GM18870 (cell line): ENCODE measurements at regions not wholly inside any gene's neighbourhood (a gene's known extent, or its start where the extent isn't known, plus 50 kb on each side); places are given as distances from the start of the nearest gene placed in this dataset.
"Not testable (repeated sequence)": the region's sequence is repeated elsewhere in the genome, so short reads cannot be mapped to it uniquely, and the experiment has no call there.

Source experiments
- ATAC-seq: cut with Tn5 transposase; IDR thresholded peaks from one replicate; pipeline ENCODE4 v1.9.1; 2021; ENCODE audit warnings: moderate library complexity; ENCODE audit not compliant: unreplicated experiment

GRCh38 chr4:162945713-162946112 lies 221.0 kb downstream of the NAF1 start:
- ATAC-seq: no peak

GRCh38 chr4:162943263-162943662 lies 223.4 kb downstream of the NAF1 start:
- no peak for ATAC-seq

- no peak for ATAC-seq
These were observed 227.8 kb downstream of the NAF1 start for GRCh38 chr4:162938738-162939485.

GRCh38 chr4:162935214-162935613 lies 231.5 kb downstream of the NAF1 start:
- ATAC-seq: no peak

- ATAC-seq: no peak
These were observed 235.4 kb downstream of the NAF1 start for GRCh38 chr4:162931286-162931685.

GRCh38 chr4:162921178-162921785 lies 245.4 kb downstream of the NAF1 start:
- no peak for ATAC-seq

DNA sequence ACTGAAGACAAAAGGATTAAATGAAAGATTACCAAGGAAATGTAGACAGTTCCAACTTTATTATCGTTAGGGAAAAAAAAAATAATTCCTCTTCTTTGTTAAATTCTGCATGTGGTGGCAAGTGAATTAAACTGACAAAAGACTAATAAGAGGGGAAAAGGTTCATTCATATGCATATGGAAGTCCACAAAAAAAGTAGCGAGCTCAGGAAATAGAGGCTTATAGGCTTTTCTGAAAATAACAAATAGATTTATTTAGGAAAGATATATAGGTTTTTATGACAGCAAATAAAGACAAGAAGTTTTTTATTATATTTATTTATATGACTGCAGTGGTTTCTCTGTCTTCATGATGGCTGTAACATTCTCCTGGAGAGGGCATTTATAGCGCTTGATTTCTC lies 246.0 kb downstream of the NAF1 start:
- ATAC-seq: no peak

GRCh38 chr4:162912482-162912881 lies 254.2 kb downstream of the NAF1 start:
- no peak for ATAC-seq

DNA sequence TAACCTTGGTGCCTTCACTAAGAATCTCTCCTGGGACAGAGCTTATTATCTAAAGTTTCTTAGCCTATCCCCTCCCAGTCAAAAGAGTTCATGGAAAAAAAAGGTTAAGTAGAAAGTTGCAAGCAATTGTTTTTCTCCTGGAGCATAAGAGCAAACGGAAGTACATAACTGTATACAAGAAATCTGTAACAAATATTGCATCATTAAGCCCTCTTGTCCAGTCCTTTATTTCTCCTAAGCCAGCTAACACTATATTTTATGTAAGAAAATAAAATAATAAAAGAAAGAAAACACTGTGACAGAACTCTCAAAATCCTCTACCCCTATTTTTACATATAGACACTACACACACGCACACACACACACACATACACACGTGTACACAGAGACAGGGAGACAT lies 255.3 kb downstream of the NAF1 start:
- no peak for ATAC-seq

- no peak for ATAC-seq
These were observed 256.7 kb downstream of the NAF1 start for GRCh38 chr4:162909952-162910351.

GRCh38 chr4:162894387-162894786 lies 272.3 kb downstream of the NAF1 start:
- ATAC-seq: no peak

DNA sequence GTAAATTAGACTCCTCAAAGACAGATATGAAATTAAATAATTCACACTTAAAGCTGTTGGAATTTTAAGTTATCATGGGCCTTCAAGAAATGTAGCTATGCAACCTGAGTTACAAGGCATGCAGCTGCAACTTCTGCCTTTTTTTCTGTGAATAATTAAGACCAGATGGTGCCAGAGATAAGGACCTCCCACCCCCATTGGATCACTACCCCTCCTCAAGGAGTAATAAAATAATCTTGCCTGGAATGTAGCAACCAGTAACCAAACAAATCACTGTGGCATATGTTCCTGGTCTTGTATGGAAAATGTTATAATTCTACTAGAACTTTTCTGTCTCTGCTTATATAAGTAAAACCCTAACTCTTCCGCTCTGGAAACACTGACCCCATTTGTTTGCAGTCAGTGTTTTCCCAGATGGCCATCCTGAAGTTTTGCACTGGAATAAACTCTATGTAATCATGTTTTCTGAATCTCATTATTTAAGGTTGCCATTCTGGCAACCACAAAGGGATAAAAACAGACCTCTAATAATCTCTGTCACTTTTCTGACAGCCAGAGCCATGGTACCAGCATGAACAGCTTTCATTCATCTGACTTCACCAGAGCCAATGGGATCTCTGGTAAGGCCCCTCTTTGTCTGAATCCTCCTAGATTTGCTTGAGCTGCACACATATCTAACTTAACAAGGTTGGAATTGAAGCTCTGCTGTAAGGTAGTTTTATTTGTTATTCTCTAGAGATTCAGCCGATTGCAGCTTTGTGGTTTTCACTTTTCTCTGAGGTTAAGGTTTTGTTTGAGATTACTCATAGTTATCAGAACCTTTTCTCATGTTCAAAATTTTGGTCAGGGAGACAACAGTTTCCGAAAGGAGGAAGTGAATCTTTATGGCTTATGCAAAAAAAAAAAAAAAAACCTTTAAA lies 274.6 kb downstream of the NAF1 start:
- peak; percentile 100 for ATAC-seq

- no peak for ATAC-seq
These were observed 288.6 kb downstream of the NAF1 start for GRCh38 chr4:162878096-162878495.

DNA sequence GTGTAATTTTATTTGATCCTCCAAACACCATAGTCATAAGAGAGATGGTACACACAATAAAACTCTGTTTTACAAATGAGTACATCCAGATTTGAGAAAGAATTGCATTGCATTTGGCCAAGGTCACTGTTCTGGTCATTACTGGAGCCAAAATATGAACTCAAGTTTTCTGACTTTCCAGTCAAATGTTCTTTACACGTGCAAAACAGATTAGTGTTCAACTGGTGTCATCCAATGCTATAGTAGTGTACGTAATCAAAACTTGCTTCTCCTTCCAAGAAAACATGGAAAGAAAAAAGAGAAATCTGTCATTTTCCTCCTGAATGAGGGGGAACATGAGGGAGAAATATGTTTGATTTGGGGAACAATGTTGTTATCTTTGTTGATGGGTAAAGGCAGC lies 291.9 kb downstream of the NAF1 start:
- no peak for ATAC-seq

DNA sequence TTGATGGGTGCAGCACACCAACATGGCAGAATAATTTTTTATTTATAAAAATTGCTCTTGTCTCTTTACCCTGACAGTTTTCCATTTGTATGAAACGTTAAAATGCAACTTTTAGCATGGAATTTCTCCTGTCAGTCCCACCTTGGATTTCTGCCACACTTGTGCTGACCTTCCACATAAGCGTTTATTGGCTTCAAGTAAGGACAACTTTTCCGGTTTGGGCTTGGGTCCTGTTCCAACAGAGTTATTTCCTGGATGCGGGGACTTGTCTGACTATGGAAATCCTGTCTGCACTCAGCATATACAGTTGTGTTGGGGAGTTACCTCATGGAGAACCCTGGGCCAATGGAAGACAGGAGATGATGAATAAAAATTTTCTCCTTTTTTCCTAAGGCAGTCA lies 294.7 kb downstream of the NAF1 start:
- ATAC-seq: no peak

DNA sequence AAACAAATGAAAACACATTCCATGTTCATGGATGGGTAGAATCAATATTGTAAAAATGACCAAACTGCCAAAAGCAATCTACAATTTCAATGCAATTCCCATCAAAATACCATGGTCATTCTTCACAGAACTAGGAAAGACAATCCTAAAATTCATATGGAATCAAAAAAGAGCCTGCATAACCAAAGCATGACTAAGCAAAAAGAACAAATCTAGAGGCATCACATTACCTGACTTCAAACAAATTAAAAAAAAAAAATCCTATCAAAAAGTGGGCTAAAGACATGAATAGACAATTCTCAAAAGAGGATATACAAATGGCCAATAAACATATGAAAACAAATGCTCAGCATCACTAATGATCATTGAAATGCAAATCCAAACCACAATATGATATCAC lies 297.5 kb downstream of the NAF1 start:
- no peak for ATAC-seq

GRCh38 chr4:162866565-162866964 lies 300.1 kb downstream of the NAF1 start:
- no peak for ATAC-seq

- peak; percentile 60 for ATAC-seq
These were observed 301.6 kb downstream of the NAF1 start for GRCh38 chr4:162865102-162865501.

GRCh38 chr4:162853788-162854187 lies 312.9 kb downstream of the NAF1 start:
- ATAC-seq: no peak

- ATAC-seq: no peak
These were observed 314.0 kb downstream of the NAF1 start for GRCh38 chr4:162852642-162853041.

DNA sequence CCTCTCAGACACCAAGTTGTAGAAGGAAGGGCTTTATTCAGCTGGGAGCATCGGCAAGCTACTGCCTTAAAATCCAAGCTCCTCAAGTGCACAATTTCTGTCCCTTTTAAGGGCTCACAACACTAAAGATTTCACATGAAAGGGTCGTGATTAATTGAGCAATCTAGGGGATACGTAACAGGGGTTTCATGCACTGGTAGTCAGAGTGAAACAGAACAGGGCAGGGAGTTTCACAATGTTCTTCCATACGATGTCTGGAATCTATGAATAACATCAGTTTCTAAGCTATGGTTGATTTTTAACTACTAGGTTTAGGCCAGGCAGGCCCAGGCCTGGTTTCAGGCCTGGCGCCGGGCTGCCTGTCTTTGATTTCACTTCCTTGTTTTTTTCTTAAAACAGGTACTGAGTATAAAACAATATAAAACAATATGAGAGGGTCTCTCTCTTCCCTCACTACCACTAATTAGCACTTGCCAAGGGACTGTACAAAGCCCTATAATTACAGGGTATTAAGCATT lies 315.4 kb downstream of the NAF1 start:
- not testable (repeated sequence) for ATAC-seq
